Stimulated activated naive CD4-positive, alpha-beta T cell (primary cell): ENCODE measurements at regions not wholly inside any gene's neighbourhood (a gene's known extent, or its start where the extent isn't known, plus 50 kb on each side); places are given as distances from the start of the nearest gene placed in this dataset.

Source experiments
- DNase-seq, 6 experiments: peaks; one replicate each; lab custom pipeline; 2025; lab: John Stamatoyannopoulos, UW

- DNase-seq = no peak
Observed at GRCh38 chr2:53028225-53028624, 739.4 kb upstream of the CHAC2 start.

- peak in 1 of 6 experiments; percentile 0 for DNase-seq
Observed at GRCh38 chr2:53022248-53022647, 745.4 kb upstream of the CHAC2 start.

GRCh38 chr2:53021828-53022227, 745.8 kb upstream of the CHAC2 start:
- no peak for DNase-seq

- DNase-seq = no peak
Observed at GRCh38 chr2:53021292-53021691, 746.3 kb upstream of the CHAC2 start.

GRCh38 chr2:53018825-53019425, 748.7 kb upstream of the CHAC2 start:
- no peak for DNase-seq

GRCh38 chr2:53006980-53007379, 760.6 kb upstream of the CHAC2 start:
- no peak for DNase-seq

GRCh38 chr2:53004413-53004812, 763.2 kb upstream of the CHAC2 start:
- no peak for DNase-seq

- no peak for DNase-seq
Observed at GRCh38 chr2:52995424-52995823, 772.2 kb upstream of the CHAC2 start.

GRCh38 chr2:52976143-52976949, 791.3 kb upstream of the CHAC2 start:
- DNase-seq = no peak

- no peak for DNase-seq
Observed at GRCh38 chr2:52974127-52974526, 793.5 kb upstream of the CHAC2 start.

- no peak for DNase-seq
Observed at GRCh38 chr2:52970642-52971041, 797.0 kb upstream of the CHAC2 start.

GRCh38 chr2:52968043-52968442, 799.6 kb upstream of the CHAC2 start:
- DNase-seq = no peak

GRCh38 chr2:52964916-52965530, 802.6 kb upstream of the CHAC2 start:
- no peak for DNase-seq

GRCh38 chr2:52961403-52961802, 806.2 kb upstream of the CHAC2 start:
- no peak for DNase-seq

GRCh38 chr2:52960881-52961280, 806.7 kb upstream of the CHAC2 start:
- no peak for DNase-seq

GRCh38 chr2:52959801-52960200, 807.8 kb upstream of the CHAC2 start:
- no peak for DNase-seq

GRCh38 chr2:52956766-52957165, 810.8 kb upstream of the CHAC2 start:
- no peak for DNase-seq

- no peak for DNase-seq
Observed at GRCh38 chr2:52956118-52956517, 811.5 kb upstream of the CHAC2 start.

- DNase-seq = no peak
Observed at GRCh38 chr2:52955079-52955478, 812.5 kb upstream of the CHAC2 start.

GRCh38 chr2:52940101-52940500, 827.5 kb upstream of the CHAC2 start:
- DNase-seq = no peak

GRCh38 chr2:52939250-52939649, 828.4 kb upstream of the CHAC2 start:
- no peak for DNase-seq

- no peak for DNase-seq
Observed at GRCh38 chr2:52936029-52936428, 831.6 kb upstream of the CHAC2 start.

- DNase-seq = no peak
Observed at GRCh38 chr2:52934920-52935640, 832.5 kb upstream of the CHAC2 start.
